Esophagus squamous epithelium (tissue), 5 donors: ENCODE measurements at regions not wholly inside any gene's neighbourhood (a gene's known extent, or its start where the extent isn't known, plus 50 kb on each side); places are given as distances from the start of the nearest gene placed in this dataset.
"Not testable (repeated sequence)": the region's sequence is repeated elsewhere in the genome, so short reads cannot be mapped to it uniquely, and the experiment has no call there.

Experiments used
- DNase-seq: peaks from one replicate; lab custom pipeline; 2025; lab: John Stamatoyannopoulos, UW
- H3K27ac ChIP-seq, 4 donors: fragments of 200-600 bp; sonication (generic); one replicate each; pipeline ENCODE4 v1.5.1; 2016 to 2019; ENCODE audit warnings: mild to moderate bottlenecking in 1 of 4
- H3K27me3 ChIP-seq, 4 donors: fragments of 200-600 bp; sonication (generic); 1 replicate in 3 of 4; 2 replicates in 1 of 4; pipeline versions ENCODE4 v1.5.1 to v1.6.0; 2017 to 2021; ENCODE audit warnings: antibody characterized with exemption in 1 of 4
- H3K36me3 ChIP-seq, 3 donors: fragments of 200-600 bp; sonication (generic); one replicate each; pipeline ENCODE4 v1.5.1; 2016 to 2019
- H3K4me1 ChIP-seq, 3 donors: fragments of 200-600 bp; sonication (generic); one replicate each; pipeline ENCODE4 v1.5.1; 2017 to 2019
- H3K4me3 ChIP-seq, 4 donors: fragments of 200-600 bp; sonication (generic); 1 replicate in 3 of 4; 2 replicates in 1 of 4; pipeline ENCODE4 v1.5.1; 2016 to 2019; ENCODE audit warnings: mild to moderate bottlenecking in 2 of 4, moderate library complexity in 1 of 4
- H3K9me3 ChIP-seq, 3 donors: fragments of 200-600 bp; sonication (generic); one replicate each; pipeline ENCODE4 v1.5.1; 2016 to 2019
- POLR2A ChIP-seq, 4 donors: fragments of 450-650 bp; IDR thresholded peaks; one replicate each; pipeline ENCODE4 v1.6.1; 2017; ENCODE audit warnings: antibody characterized with exemption in 4 of 4, mild to moderate bottlenecking in 4 of 4, moderate library complexity in 3 of 4
- WGBS, 2 donors: methylation state at CpG; one replicate each; pipeline ENCODE4 v1.1.5; 2018; 5-methylcytosine and 5-hydroxymethylcytosine counted together
- intact Hi-C: fragments of 100-400 bp; cut with DNase I; formaldehyde crosslinking; loops from one replicate; pipeline ENCODE4 v1.15.0; 2022
- TF ChIP-seq, protein P1 (sequence below), 6 experiments: fragments of 450-650 bp in 4 of 6; fragments of 200-600 bp in 2 of 6; sonication (generic) in 2 of 6; IDR thresholded peaks; one replicate each; pipeline ENCODE4 v1.5.1; 2016 to 2019; ENCODE audit warnings: antibody characterized with exemption in 6 of 6, mild to moderate bottlenecking in 4 of 6, moderate library complexity in 4 of 6
- donor health status: DM: yes; HTN: yes; CAD: no.

DNA sequence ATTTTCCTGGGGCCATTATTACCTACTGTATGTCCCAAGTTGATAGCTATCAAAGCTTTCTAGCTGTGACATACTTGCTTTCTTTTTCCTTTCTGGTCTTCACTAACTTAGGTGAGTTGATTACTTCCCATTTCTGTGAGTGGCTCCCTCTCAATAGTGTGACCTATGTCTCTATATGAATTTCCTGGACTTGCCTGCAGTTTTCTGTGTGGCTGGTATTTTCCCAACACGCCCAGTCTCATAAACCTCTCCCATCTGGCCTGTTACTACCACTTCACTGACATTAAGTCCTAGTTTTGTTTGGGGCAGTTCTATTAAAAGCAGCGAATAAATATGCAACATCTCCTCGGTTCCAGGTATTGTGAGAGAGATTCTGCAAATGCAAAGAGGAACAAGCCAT, 671.2 kb downstream of the SI start:
- intact Hi-C loops: no loop called here
- Histone ChIP-seq H3K4me1 (no peaks in the 10 kb centered on the region), H3K9me3 (no peaks in the 10 kb centered on the region), H3K27me3 (no peaks in the 10 kb centered on the region), H3K4me3 (no peak overlapping the region), H3K36me3 (no peaks in the 10 kb centered on the region), H3K27ac (no peak overlapping the region)
- DNase-seq: no peak
- TF ChIP-seq, protein P1, sequence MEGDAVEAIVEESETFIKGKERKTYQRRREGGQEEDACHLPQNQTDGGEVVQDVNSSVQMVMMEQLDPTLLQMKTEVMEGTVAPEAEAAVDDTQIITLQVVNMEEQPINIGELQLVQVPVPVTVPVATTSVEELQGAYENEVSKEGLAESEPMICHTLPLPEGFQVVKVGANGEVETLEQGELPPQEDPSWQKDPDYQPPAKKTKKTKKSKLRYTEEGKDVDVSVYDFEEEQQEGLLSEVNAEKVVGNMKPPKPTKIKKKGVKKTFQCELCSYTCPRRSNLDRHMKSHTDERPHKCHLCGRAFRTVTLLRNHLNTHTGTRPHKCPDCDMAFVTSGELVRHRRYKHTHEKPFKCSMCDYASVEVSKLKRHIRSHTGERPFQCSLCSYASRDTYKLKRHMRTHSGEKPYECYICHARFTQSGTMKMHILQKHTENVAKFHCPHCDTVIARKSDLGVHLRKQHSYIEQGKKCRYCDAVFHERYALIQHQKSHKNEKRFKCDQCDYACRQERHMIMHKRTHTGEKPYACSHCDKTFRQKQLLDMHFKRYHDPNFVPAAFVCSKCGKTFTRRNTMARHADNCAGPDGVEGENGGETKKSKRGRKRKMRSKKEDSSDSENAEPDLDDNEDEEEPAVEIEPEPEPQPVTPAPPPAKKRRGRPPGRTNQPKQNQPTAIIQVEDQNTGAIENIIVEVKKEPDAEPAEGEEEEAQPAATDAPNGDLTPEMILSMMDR (IDR thresholded peaks at IDR 0.05): no peak
- TF ChIP-seq POLR2A (IDR thresholded peaks at IDR 0.05): no peak
- WGBS, 2 donors: 46 to 63% methylated on average over 3 of the region's 3 CpGs

DNA sequence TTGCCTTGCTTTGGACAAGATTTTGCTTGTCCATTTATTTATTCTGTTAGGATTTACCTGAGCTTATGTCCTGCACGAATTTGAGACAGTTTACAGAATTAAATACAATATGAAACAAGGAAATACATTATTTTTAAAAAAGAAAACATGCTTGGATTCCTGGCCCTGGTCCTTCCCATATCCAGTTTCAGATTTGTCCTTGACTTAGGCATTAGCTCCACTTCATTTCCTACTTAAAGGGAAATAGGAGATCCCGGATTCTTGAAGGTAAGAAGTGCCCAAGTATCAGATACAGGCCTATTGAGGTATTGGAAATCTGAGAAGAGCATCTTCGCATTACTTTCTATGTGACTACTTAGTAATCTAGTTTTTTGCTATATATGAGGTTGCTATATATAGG, 672.0 kb downstream of the SI start:
- Histone ChIP-seq H3K4me1 (no peaks in the 10 kb centered on the region), H3K4me3 (no peak overlapping the region), H3K27ac (no peak overlapping the region), H3K27me3 (no peaks in the 10 kb centered on the region), H3K9me3 (no peaks in the 10 kb centered on the region), H3K36me3 (no peaks in the 10 kb centered on the region)
- TF ChIP-seq POLR2A (IDR thresholded peaks at IDR 0.05): no peak
- TF ChIP-seq, protein P1 (IDR thresholded peaks at IDR 0.05): no peak
- no peak for DNase-seq
- intact Hi-C loops: no loop called here
- WGBS, 2 donors: 50 to 55% methylated on average over 3 of the region's 3 CpGs

DNA sequence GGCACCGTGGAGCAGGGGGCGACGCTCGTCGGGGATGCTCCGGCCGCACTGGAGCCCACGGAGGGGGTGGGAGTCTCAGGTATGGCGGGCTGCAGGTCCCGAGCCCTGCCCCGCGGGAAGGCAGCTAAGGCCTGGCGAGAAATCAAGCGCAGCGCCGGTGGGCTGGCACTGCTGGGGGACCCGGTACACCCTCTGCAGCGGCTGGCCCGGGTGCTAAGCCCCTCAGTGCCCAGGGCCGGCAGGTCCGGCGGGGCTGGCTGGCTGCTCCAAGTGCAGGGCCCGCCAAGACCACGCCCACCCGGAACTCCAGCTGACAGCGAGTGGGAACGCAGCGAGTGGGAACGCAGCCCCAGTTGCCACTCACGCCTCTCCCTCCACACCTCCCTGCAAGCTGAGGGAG, 676.4 kb downstream of the SI start:
- TF ChIP-seq, protein P1 (IDR thresholded peaks at IDR 0.05): no peak
- TF ChIP-seq POLR2A (IDR thresholded peaks at IDR 0.05): no peak
- Histone ChIP-seq H3K9me3 (no peaks in the 10 kb centered on the region), H3K27me3 (no peaks in the 10 kb centered on the region), H3K4me1 (no peaks in the 10 kb centered on the region), H3K27ac (no peak overlapping the region), H3K4me3 (no peak overlapping the region), H3K36me3 (no peaks in the 10 kb centered on the region)
- DNase-seq: no peak
- intact Hi-C loops: no loop called here
- WGBS, 2 donors: no CpG with 5 or more reads among the region's 30 CpGs

DNA sequence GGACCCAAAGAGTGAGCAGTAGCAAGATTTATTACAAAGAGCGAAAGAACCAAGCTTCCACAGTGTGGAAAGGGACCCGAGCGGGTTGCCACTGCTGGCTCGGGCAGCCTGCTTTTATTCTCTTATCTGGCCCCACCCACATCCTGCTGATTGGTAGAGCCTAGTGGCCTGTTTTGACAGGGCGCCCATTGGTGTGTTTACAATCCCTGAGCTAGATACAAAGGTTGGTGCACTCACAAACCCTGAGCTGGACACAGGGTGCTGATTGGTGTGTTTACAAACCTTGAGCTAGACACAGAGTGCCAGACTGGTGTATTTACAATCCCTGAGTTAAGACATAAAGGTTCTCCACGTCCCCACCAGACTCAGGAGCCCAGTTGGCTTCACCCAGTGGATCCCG, 676.9 kb downstream of the SI start:
- H3K27me3 ChIP-seq, DNase-seq, H3K36me3 ChIP-seq, H3K4me3 ChIP-seq, H3K9me3 ChIP-seq, H3K4me1 ChIP-seq, H3K27ac ChIP-seq, intact Hi-C loops: not testable (repeated sequence)
- 62 to 88% methylated on average over 3 to 5 of the region's 7 CpGs for WGBS, 2 donors

DNA sequence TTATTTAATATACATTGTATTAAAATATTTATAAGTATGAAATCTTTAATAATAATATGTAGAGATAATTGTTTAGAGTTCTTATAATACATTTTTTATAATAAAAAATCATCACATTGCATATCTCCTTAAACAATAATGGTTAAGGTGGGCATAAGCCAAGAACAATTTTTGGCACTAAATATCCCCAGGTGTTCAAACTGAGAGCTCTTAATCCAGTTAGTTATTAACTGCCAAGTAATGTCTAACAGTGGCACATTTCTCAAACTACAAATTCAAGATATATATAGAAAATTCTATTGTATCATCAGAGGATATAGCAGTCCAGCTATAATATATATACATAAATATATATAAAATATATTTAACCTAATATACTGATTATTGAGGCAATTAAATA, 680.8 kb downstream of the SI start:
- Histone ChIP-seq H3K4me3 (no peak overlapping the region), H3K9me3 (no peaks in the 10 kb centered on the region), H3K27ac (no peak overlapping the region), H3K4me1 (no peaks in the 10 kb centered on the region), H3K27me3 (no peaks in the 10 kb centered on the region), H3K36me3 (no peaks in the 10 kb centered on the region)
- no peak for DNase-seq
- TF ChIP-seq POLR2A (IDR thresholded peaks at IDR 0.05): no peak
- TF ChIP-seq, protein P1 (IDR thresholded peaks at IDR 0.05): no peak
- intact Hi-C loops: no loop called here

DNA sequence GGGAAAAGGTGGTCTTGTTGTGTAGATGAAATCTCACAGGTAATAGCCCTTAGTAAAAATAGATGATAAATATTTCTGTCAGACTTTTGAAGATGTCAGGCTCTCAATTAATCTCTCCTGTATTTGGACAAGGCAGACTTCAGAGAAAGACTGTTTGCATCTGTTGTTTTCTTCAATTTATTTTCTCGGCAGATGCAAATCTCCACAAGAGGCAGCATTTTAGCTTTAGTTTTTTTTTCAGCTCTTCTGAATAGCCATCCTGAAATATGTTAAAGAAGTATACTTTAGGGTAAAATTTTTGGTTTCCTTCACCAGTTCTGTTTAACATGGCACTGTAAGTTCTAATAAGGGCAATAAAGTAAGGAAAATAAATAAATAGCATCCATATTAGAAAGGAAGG, 685.1 kb downstream of the SI start:
- no peaks in the 10 kb centered on the region for H3K27me3 ChIP-seq
- TF ChIP-seq, protein P1 (IDR thresholded peaks at IDR 0.05): no peak
- no peak for TF ChIP-seq POLR2A (IDR thresholded peaks at IDR 0.05)
- whole genome bisulfite sequencing, 2 donors: 38 to 53% methylated on average over 1 of the region's 1 CpG
- no peaks in the 10 kb centered on the region for H3K9me3 ChIP-seq
- H3K27ac ChIP-seq: no peak overlapping the region
- no peak overlapping the region for H3K4me3 ChIP-seq
- DNase-seq: no peak
- H3K36me3 ChIP-seq: no peaks in the 10 kb centered on the region
- H3K4me1 ChIP-seq: no peaks in the 10 kb centered on the region
- intact Hi-C loops: no loop called here
